ENCODE measurements at regions not wholly inside any gene's neighbourhood (a gene's known extent, or its start where the extent isn't known, plus 50 kb on each side); places are given as distances from the start of the nearest gene placed in this dataset.

DNA sequence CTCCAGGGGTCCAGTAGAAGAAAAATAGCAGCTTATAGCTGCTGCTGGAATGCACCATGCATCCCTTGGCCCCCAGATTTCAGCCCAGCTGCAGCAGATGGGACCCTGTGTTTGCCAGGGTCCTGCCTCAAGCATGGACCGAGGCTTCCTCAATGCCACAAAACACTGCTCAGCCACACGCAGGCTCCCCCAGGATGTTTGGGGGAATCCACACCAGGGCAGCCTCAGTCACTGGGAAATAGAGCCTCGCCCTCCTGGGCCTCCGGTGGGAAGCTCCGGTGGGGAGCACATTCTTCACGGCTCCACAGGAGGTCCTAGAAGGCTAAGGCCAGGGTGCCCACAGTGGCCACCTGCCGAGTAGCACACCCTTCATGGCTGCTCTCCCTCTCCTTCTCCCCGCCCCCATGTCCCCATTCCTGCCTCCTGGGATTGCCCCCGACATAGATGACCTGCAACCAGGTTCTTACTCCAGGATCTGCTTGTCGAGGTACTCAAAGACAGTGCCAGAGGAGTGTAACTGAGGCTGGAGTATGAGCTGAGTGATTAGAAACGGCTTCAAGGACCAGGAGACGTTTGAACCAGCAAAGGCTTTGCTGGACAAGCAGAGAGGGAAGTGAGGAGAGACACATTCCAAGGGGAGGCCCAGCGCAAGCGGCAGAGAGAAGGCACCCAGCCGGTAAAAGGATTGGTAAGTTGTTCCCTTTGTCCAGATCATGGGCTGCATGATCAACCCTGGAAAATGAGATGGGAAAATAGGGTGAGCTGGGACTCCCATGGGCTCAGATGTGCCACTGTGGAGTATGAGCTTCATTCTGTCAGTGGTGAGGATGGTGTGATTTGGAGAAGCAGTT, 110.7 kb upstream of the UQCRFS1 start:
- no peak for DNase-seq (ENCODE audit: low read depth)

- DNase-seq (ENCODE audit: low read depth) = no peak
Observed at GRCh38 chr19:29324291-29324680, 111.3 kb upstream of the UQCRFS1 start.

GRCh38 chr19:29324717-29325116, 111.8 kb upstream of the UQCRFS1 start:
- DNase-seq (ENCODE audit: low read depth) = no peak

DNA sequence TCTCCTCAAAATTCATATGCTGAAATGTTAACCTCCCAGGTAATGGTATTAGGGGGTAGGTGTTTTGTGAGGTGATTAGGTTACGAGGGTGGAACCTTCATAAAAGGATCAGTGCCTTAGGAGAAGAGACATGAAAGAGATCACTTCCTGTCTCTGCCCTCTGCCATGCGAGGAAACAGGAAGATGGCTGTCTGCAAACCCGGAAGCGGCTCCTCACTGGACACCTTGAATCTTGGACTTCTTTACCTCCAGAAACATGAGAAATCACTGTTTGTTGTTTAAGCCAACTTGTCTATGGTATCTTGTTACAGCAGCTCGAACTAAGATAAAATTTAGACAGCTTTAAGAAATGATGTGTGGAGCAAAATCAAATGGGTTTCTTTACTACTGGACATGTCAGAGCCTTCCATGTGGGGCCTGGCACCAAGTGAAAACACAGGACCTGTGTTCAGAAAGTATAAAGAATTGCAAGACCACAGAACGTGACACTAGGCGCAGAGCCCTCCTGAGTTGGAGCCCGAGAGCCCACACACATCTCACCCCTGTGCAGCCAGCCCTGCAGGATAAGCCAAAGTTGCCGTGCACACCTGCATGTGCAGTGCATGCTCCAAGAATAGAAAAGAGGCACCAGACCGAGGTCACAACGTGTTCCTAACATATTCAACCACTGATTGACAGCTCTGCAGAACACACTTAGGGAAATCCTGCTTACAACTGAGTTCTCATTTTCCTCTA, 112.5 kb upstream of the UQCRFS1 start:
- DNase-seq (ENCODE audit: low read depth) = no peak

GRCh38 chr19:29326351-29326750, 113.4 kb upstream of the UQCRFS1 start:
- no peak for DNase-seq (ENCODE audit: low read depth)

- DNase-seq (ENCODE audit: low read depth) = no peak
Observed at GRCh38 chr19:29326849-29327840, 114.2 kb upstream of the UQCRFS1 start.

DNA sequence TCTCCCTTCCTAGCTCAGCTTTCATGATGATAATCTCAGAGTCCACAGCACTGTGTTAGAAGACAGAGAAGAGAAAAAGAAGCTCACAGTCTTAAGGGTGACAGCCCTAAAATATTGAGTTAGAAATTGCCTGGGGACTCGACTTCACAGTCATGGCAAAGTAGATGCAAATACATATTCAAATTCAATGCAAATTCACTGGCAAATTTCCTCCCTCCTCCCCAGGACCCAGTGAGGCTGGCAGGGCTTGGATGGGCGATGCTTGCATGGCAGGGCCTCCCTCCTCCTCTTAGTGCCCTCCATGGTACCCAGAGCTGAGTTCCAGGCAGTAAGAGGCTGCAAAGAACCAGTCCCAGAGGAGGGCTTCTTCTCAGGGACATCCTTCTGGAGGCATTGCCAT, 115.6 kb upstream of the UQCRFS1 start:
- DNase-seq (ENCODE audit: low read depth) = no peak

DNA sequence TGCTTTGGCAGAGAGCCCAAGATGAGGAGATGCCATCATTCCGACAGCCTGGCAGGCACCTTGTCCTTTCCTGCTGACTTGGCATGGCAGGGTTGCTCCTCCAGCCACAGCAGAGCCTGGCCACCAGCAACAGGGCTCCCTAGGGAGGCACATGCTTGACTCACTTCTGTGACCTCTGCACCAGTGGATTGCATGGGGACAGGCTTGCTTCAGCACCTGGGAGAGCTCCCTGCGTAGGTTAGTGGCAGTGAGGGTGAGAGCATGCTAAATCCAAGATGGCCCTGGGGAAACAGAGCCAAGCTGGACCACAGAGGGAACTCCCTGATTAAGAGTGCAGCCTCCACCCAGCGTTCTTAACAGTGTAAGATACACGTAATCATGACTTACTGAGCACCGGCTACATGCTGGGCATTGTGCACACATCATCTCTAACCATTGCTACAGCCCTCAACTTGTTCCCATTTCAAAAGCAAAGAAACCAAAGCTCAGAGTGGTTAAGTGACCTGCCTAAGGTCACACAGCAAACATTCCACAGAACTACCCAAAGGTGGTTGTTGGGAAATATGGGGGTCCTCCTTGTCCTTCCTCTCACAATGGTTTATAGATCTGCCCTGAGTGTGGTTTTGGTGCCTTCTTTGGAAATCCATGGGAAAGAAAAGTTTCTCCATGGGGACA, 116.6 kb upstream of the UQCRFS1 start:
- DNase-seq (ENCODE audit: low read depth) = peak; percentile 9

DNA sequence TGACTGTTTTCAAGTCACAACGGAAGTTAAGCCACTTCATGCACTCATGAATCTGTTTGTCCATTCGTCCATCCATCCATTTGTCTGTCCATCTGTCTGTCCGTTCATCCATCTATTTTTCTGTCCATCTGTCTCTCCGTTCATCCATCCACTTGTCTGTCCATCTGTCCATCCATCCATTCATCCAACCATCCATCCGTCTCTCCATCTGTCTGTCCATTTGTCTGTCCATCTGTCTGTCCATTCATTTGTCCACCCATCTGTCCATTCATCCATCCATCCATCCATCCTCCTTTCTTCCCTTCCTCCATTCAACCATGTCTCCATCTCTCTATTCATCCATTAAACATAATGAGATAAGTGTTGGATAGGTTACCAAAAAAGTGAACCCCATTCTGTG, 123.5 kb upstream of the UQCRFS1 start:
- DNase-seq (ENCODE audit: low read depth) = no peak

GRCh38 chr19:29337029-29337428, 124.1 kb upstream of the UQCRFS1 start:
- DNase-seq (ENCODE audit: low read depth) = no peak

GRCh38 chr19:29338480-29338879, 125.5 kb upstream of the UQCRFS1 start:
- no peak for DNase-seq (ENCODE audit: low read depth)

DNA sequence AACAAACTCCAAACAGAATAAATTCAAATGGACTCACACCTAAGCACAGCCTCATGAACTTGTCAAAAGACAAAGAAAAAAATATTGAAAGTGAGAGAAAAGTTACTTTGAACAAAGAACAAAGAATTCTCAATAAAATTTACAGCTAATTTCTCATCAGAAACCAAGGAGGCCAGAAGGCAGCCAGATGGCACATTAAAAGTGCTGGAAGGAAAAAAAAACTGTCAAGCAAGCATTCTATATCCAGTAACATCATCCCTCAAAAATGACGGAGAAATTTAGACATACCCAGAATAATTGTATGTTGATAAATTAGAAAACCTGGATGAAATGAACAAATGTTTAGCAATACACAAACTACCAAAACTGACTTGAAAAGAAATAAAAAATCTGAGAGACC, 129.8 kb upstream of the UQCRFS1 start:
- DNase-seq (ENCODE audit: low read depth) = no peak

DNA sequence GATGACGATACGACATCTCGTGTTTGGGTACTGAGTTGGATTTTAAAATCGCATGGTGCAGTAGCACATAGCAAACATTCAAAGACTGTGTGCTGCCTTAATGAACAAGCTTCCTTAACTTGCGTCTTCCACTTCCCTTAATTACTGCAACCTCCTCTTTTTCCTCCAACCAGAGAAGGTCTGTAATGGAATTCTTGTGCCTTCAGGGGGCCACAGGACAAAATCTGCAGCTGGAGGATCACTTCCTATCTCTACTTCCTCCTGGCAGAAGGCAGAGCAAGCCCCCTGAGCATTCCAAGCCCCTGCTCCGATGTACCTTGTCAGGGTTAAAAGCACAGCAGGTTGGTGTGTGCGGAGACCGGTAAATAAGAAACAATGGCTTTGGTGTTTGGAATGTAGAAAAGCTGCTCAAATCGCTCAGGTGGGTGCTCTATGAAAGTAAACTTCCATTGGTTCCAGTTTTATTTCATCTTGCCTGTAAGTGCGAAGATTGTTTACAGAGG, 151.3 kb upstream of the UQCRFS1 start:
- no peak for DNase-seq (ENCODE audit: low read depth)

GRCh38 chr19:29364999-29365398, 152.0 kb upstream of the UQCRFS1 start:
- no peak for DNase-seq (ENCODE audit: low read depth)

DNA sequence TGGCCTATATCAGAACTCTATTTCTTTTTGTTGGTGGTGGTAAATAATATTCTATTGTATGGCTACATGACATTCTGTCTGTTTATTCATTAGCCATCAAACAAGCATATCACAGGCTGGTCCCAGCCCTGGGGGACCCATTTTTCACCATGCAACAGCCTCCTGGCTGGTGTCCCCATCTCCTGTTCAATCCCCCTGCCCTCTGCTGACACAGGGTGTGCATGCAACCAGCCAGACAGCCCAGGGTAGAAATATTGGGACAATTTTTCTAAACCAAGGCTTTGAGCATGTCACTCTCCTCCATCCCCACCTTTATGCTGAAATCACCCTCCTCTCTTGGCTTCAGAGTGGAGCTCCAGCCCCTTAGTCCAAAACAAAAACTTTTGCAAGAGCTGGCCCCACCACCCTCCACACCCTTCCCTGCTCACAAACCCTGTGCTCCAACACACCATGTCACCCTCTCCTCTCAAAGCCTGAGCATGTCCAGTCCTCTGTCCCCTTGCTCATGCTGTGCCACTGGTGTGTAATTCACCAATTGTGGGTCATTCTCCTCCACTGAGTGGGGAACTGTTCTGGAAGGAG, 153.0 kb upstream of the UQCRFS1 start:
- no peak for DNase-seq (ENCODE audit: low read depth)

- DNase-seq (ENCODE audit: low read depth) = no peak
Observed at GRCh38 chr19:29366757-29367156, 153.8 kb upstream of the UQCRFS1 start.

DNA sequence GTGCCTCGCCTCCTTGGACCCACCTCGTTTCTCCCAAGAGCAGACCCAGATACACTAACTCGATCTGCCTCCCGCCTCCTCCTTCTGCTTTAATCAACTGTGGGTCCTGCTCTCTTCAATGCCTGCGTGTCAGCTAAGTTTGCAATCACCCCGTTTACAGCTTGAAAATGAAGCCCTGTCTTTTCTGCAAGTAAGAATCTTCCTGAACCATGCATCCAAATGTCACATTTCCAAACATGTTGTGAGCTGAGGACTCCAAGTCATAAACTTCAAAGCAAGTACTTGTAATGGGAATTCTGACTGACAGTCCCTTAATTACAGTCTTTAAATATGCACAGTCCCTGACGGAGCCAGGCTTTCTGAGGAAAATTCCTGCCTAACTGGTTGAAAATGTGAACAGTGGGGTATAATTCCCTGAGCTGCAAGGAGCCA, 154.9 kb upstream of the UQCRFS1 start:
- DNase-seq (ENCODE audit: low read depth) = no peak

DNA sequence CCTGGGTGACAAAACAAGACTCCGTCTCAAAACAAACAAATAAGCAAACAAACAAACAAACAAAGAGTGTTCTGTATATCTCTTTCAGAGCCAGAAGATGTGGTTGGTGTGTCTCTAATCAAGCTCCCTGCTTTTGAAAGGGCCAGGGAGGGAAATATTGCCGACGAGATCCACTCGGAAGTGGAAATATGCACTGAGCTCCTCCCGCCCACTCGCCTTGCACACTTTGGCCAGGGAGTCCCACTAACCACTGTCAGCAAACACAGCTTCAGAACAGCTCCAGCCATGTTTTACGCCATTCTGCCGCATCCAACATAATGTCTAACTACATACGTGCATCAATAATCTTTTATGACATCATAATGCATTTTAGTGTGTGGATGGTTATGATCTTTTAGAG, 155.5 kb upstream of the VSTM2B start:
- no peak for DNase-seq (ENCODE audit: low read depth)

DNA sequence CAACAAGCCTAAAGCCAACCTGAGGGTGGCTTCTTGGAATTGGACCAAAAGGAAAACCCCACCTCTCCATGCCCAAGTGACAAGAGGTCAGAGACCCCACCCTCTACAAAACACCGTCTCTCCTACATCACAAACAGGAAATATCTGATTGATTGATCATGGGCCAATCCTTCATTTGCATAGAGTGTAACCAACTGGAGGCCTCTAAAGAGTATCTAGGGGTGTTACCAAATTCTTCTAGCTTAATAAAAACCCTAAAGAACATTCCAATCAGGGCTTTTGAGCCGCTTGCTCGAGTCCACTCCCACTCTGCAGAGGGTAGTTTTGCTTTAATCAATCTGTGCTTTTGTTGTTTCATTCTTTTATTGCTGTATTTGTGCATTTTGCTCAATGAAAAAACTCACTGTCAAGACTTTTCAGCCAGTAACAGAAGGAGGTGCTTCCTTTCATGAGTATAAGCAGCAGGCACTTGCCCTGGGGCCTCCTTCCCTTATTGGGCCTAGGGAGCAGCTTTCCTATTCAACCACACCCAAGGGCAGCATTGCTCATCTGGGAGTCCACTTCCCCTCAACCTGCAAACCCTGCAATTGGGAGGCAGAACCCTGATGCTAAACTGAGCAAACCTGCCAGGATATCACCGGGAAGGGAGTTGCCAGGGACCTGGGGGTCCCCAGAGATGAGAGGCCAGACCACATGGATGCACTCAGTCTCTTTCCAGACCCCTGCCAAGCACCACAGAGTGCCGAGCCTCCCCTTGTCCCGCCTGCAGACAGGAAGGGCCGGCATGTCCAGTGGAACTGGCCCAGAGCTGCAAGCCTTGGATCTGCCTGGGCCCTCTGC, 154.3 kb upstream of the VSTM2B start:
- no peak for DNase-seq (ENCODE audit: low read depth)

DNA sequence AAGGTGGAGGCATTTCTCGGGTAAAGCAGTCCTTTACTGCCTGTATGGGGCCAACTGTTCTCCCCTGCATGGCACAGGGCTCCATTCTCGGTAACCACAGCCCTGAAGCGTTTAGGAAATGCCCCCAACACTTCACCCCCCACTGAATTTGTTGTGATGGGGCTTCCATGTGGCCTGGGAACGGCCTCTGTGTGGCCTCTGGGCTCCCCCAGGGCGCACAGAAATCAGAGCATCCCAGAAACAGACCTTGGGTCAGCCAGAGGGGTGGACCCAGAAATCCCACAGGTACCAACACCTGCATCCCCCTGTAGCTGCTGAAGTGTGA, 153.7 kb upstream of the VSTM2B start:
- no peak for DNase-seq (ENCODE audit: low read depth)
